ENCODE measurements at regions not wholly inside any gene's neighbourhood (a gene's known extent, or its start where the extent isn't known, plus 50 kb on each side); places are given as distances from the start of the nearest gene placed in this dataset.

GRCh38 chr13:91228940-91229339 lies 118.5 kb upstream of the MIR17HG start:
- no peak overlapping the region for H3K4me3 ChIP-seq (ENCODE audit: low read length)
- H3K79me2 ChIP-seq (ENCODE audit: control insufficient read depth, low read length), result no peaks in the 10 kb centered on the region
- H3K27ac ChIP-seq (ENCODE audit: low read depth, low read length), result no peak overlapping the region
- no peaks in the 10 kb centered on the region for H3K27me3 ChIP-seq (ENCODE audit: control insufficient read depth, low read length)
- H3K36me3 ChIP-seq (ENCODE audit: control insufficient read depth, low read length), result no peaks in the 10 kb centered on the region
- no peaks in the 10 kb centered on the region for H3K9me2 ChIP-seq (replicated peaks; ENCODE audit: control insufficient read depth, low read length)
- H3K4me1 ChIP-seq (ENCODE audit: control insufficient read depth, low read length), result no peaks in the 10 kb centered on the region
- no peak overlapping the region for H3K4me2 ChIP-seq (ENCODE audit: low read length)
- no peaks in the 10 kb centered on the region for H3K9me3 ChIP-seq (ENCODE audit: control insufficient read depth, insufficient read depth, low read length)
- H3F3A ChIP-seq (ENCODE audit: control insufficient read depth, insufficient read depth), result no peaks in the 10 kb centered on the region
- TF ChIP-seq, protein P1, sequence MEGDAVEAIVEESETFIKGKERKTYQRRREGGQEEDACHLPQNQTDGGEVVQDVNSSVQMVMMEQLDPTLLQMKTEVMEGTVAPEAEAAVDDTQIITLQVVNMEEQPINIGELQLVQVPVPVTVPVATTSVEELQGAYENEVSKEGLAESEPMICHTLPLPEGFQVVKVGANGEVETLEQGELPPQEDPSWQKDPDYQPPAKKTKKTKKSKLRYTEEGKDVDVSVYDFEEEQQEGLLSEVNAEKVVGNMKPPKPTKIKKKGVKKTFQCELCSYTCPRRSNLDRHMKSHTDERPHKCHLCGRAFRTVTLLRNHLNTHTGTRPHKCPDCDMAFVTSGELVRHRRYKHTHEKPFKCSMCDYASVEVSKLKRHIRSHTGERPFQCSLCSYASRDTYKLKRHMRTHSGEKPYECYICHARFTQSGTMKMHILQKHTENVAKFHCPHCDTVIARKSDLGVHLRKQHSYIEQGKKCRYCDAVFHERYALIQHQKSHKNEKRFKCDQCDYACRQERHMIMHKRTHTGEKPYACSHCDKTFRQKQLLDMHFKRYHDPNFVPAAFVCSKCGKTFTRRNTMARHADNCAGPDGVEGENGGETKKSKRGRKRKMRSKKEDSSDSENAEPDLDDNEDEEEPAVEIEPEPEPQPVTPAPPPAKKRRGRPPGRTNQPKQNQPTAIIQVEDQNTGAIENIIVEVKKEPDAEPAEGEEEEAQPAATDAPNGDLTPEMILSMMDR (IDR thresholded peaks at IDR 0.05; ENCODE audit: low read depth, low read length, poor library complexity, severe bottlenecking), result no peak
- TF ChIP-seq EZH2phosphoT487 (IDR thresholded peaks at IDR 0.05; ENCODE audit: borderline replicate concordance, low read length), result no peak
- no peaks in the 10 kb centered on the region for H4K20me1 ChIP-seq (ENCODE audit: control insufficient read depth, insufficient read depth, low read depth, low read length)

- H3K4me1 ChIP-seq (ENCODE audit: control insufficient read depth, low read length), result no peaks in the 10 kb centered on the region
- no peaks in the 10 kb centered on the region for H3K9me2 ChIP-seq (replicated peaks; ENCODE audit: control insufficient read depth, low read length)
- no peaks in the 10 kb centered on the region for H3K27me3 ChIP-seq (ENCODE audit: control insufficient read depth, low read length)
- no peaks in the 10 kb centered on the region for H4K20me1 ChIP-seq (ENCODE audit: control insufficient read depth, insufficient read depth, low read depth, low read length)
- H3K4me3 ChIP-seq (ENCODE audit: low read length), result no peak overlapping the region
- H3K9me3 ChIP-seq (ENCODE audit: control insufficient read depth, insufficient read depth, low read length), result no peaks in the 10 kb centered on the region
- H3K79me2 ChIP-seq (ENCODE audit: control insufficient read depth, low read length), result no peaks in the 10 kb centered on the region
- H3K36me3 ChIP-seq (ENCODE audit: control insufficient read depth, low read length), result no peaks in the 10 kb centered on the region
- H3K4me2 ChIP-seq (ENCODE audit: low read length), result no peak overlapping the region
- H3K27ac ChIP-seq (ENCODE audit: low read depth, low read length), result no peak overlapping the region
- H3F3A ChIP-seq (ENCODE audit: control insufficient read depth, insufficient read depth), result no peaks in the 10 kb centered on the region
- TF ChIP-seq, protein P1 (IDR thresholded peaks at IDR 0.05; ENCODE audit: low read depth, low read length, poor library complexity, severe bottlenecking), result no peak
- TF ChIP-seq EZH2phosphoT487 (IDR thresholded peaks at IDR 0.05; ENCODE audit: borderline replicate concordance, low read length), result no peak
These were observed 114.8 kb upstream of the MIR17HG start for GRCh38 chr13:91232716-91233115.

GRCh38 chr13:91233291-91233690 lies 114.2 kb upstream of the MIR17HG start:
- Histone ChIP-seq H3K4me3 (ENCODE audit: low read length) (no peak overlapping the region), H3K27ac (ENCODE audit: low read depth, low read length) (no peak overlapping the region), H3K4me1 (ENCODE audit: control insufficient read depth, low read length) (no peaks in the 10 kb centered on the region), H3K79me2 (ENCODE audit: control insufficient read depth, low read length) (no peaks in the 10 kb centered on the region), H4K20me1 (ENCODE audit: control insufficient read depth, insufficient read depth, low read depth, low read length) (no peaks in the 10 kb centered on the region), H3K9me2 (replicated peaks; ENCODE audit: control insufficient read depth, low read length) (no peaks in the 10 kb centered on the region), H3F3A (ENCODE audit: control insufficient read depth, insufficient read depth) (no peaks in the 10 kb centered on the region), H3K4me2 (ENCODE audit: low read length) (no peak overlapping the region), H3K27me3 (ENCODE audit: control insufficient read depth, low read length) (no peaks in the 10 kb centered on the region), H3K9me3 (ENCODE audit: control insufficient read depth, insufficient read depth, low read length) (no peaks in the 10 kb centered on the region), H3K36me3 (ENCODE audit: control insufficient read depth, low read length) (no peaks in the 10 kb centered on the region)
- TF ChIP-seq EZH2phosphoT487 (IDR thresholded peaks at IDR 0.05; ENCODE audit: borderline replicate concordance, low read length), result no peak
- TF ChIP-seq, protein P1 (IDR thresholded peaks at IDR 0.05; ENCODE audit: low read depth, low read length, poor library complexity, severe bottlenecking), result no peak

DNA sequence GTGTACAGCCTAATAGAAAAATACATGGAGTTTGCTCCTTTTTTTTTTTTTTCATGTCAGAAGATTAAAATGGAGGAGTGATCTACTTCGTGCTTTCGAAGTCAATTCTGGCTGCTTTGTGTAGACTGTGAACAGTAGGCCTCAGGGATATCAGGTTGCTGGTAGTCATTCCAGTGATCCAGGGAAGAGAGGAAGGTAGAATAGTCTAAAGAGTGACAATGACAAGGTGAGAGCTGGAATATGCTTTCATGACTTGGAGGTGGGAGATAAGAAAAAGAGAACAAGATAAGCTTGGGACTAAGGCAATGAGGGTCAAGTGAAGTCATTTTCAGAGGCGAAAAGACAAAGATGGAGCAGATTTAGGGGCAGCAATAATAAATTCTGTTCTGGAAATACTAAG lies 111.3 kb upstream of the MIR17HG start:
- Histone ChIP-seq H3K27ac (ENCODE audit: low read depth, low read length) (no peak overlapping the region), H3K4me1 (ENCODE audit: control insufficient read depth, low read length) (no peaks in the 10 kb centered on the region), H3K79me2 (ENCODE audit: control insufficient read depth, low read length) (no peaks in the 10 kb centered on the region), H3K9me3 (ENCODE audit: control insufficient read depth, insufficient read depth, low read length) (no peaks in the 10 kb centered on the region), H4K20me1 (ENCODE audit: control insufficient read depth, insufficient read depth, low read depth, low read length) (no peaks in the 10 kb centered on the region), H3F3A (ENCODE audit: control insufficient read depth, insufficient read depth) (no peaks in the 10 kb centered on the region), H3K4me2 (ENCODE audit: low read length) (no peak overlapping the region), H3K36me3 (ENCODE audit: control insufficient read depth, low read length) (no peaks in the 10 kb centered on the region), H3K4me3 (ENCODE audit: low read length) (no peak overlapping the region), H3K9me2 (replicated peaks; ENCODE audit: control insufficient read depth, low read length) (no peaks in the 10 kb centered on the region), H3K27me3 (ENCODE audit: control insufficient read depth, low read length) (no peaks in the 10 kb centered on the region)
- no peak for TF ChIP-seq EZH2phosphoT487 (IDR thresholded peaks at IDR 0.05; ENCODE audit: borderline replicate concordance, low read length)
